ENCODE measurements at regions not wholly inside any gene's neighbourhood (a gene's known extent, or its start where the extent isn't known, plus 50 kb on each side); places are given as distances from the start of the nearest gene placed in this dataset.
"Not testable (repeated sequence)": the region's sequence is repeated elsewhere in the genome, so short reads cannot be mapped to it uniquely, and the experiment has no call there.

DNA sequence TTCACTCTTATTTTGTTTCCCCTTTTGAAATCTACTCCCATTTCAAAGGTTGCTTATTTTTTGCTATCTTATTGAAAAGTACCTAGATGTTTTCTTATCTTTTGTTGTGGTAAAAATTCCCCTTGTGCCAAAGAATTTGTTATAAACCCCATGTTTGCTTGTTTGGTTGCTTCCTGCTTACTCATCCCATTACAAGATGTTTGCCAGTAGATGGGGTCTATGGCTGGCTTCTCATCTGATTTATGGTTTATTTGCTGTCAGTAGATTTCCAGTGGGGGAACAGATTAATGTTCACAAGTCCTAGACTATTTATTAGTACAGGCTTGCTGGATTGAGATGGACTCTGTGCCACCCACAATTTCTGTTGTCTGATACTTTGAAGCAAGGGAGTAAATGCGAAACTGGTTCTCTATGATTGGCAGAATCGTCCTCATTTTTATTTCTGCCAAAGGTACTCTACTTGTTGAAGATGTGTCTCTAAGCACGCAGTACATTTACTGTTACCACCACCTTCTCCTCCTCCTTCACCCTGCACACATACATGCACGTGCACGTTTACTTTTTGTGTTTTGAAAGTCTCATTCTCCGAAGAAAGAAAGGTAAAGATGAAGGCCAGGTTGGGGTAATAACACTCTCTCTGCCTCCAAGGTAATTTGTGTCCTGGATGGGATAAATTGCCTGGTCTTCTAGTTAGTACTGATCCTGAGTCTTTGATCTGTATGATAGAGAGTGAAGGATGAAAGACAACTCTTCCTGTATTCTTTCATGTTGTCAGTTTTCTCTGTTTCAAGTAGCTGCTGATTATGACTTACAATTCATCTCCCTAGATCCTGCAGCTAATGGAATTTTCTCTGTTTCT, 117.2 kb upstream of the ATP2B1 start:
- DNase-seq (no peak), ATAC-seq (no peak)
- no peaks in the 10 kb centered on the region for H3K9me3 ChIP-seq (ENCODE audit: control insufficient read depth, low read length)
- 90% methylated on average over 6 of the region's 6 CpGs for WGBS
- no peaks in the 10 kb centered on the region for H3K4me1 ChIP-seq (ENCODE audit: control insufficient read depth, insufficient read depth, low read length)
- H3K27ac ChIP-seq (ENCODE audit: low read length): no peak overlapping the region
- no peak overlapping the region for H3K4me3 ChIP-seq (ENCODE audit: low read length)
- no peaks in the 10 kb centered on the region for H3K27me3 ChIP-seq (ENCODE audit: control insufficient read depth, insufficient read depth)
- intact Hi-C loops (cut with DNase I): no loop called here

DNA sequence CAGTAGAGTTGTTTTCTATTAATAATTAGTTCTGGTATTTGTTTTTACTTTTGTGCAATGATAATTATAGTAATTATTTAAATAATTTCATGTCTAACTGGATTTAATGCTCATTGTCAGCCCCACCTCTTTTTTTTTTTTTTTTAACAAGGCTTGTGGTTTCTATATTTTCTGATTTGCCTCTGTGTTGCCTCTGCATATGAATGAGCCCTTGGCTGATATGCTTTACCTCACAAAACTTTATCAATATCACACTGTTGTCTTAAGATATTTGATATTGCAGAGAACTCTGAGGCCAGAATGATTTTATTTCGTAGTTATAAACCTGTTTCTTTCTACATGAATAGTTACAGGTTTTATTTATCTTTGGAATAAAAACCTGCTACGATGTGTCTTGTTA, 116.2 kb upstream of the ATP2B1 start:
- no peak overlapping the region for H3K27ac ChIP-seq (ENCODE audit: low read length)
- no peak overlapping the region for H3K4me3 ChIP-seq (ENCODE audit: low read length)
- WGBS: 92% methylated on average over 2 of the region's 2 CpGs
- H3K9me3 ChIP-seq (ENCODE audit: control insufficient read depth, low read length): no peaks in the 10 kb centered on the region
- H3K4me1 ChIP-seq (ENCODE audit: control insufficient read depth, insufficient read depth, low read length): no peaks in the 10 kb centered on the region
- intact Hi-C loops (cut with DNase I): no loop called here
- ATAC-seq: no peak
- no peak for DNase-seq
- no peaks in the 10 kb centered on the region for H3K27me3 ChIP-seq (ENCODE audit: control insufficient read depth, insufficient read depth)

DNA sequence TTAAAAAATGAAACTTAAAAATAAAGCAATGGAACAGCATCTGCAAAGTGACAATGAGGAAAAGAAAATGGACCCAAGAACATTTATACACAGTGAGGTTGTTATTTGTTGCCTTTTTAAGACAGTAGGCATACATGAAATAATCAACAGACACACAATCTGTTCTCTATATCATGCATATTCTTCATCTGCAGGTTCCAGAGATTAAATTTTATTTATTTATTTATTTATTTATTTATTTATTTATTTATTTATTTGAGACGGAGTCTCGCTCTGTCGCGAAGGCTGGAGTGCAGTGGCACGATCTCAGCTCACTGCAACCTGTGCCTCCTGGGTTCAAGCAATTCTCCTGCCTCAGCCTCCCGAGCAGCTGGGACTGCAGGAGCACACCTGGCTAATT, 114.4 kb upstream of the ATP2B1 start:
- ATAC-seq; H3K4me3 ChIP-seq (ENCODE audit: low read length); intact Hi-C loops (cut with DNase I); DNase-seq; H3K9me3 ChIP-seq (ENCODE audit: control insufficient read depth, low read length); H3K4me1 ChIP-seq (ENCODE audit: control insufficient read depth, insufficient read depth, low read length); H3K27ac ChIP-seq (ENCODE audit: low read length); H3K27me3 ChIP-seq (ENCODE audit: control insufficient read depth, insufficient read depth): not testable (repeated sequence)
- 97% methylated on average over 6 of the region's 6 CpGs for WGBS

DNA sequence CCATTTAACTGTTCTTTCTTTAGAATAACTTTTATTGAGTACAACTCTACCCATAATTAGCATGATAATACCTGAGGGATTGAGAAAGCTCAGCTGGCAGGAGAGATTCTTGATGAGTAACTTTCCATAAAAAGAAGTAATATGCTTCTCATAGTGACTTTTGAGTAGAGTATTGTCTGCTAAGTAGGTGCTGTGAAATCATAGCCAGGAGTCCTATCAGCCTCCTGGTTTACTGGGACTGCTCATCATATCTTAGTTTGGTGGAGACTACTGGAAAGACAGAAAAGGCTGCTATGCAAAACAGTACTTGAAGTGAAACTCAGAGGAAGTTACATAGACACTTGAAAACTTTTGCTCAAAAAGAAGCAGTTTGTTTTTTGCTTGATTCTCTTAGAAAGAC, 113.3 kb upstream of the ATP2B1 start:
- intact Hi-C loops (cut with DNase I): no loop called here

DNA sequence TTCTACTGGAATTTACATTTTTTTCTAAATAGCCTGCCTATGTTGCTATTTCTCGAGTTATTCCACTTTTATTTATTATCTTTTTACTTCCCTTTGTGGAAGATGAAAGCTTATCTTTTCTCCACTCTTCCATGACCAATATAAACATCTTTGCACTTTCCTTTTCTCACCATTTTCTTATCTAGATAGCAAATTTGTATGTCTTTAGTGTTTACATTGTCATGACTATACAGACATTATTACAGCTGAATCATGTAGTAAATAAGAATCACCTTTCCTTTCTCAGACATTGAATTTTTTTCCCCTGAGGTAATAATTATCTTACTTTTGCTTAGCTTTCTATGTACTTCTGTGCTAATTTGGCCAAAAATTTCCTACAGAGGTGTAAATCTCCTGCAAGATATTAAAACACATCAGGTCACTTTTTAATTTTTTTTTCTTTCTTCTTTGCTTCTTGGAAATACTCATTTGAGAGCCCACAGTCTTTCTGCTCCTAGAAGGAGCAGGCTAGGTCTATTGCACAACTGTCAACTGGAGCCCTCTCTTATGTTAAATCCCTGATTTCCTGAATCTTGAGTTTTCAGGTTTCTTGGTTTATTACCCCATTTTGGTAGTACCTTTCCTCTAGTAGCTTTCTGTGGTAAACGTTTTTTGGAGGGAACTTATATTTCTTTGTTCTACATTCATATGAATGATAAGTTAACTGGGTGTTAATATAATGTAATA, 109.0 kb upstream of the ATP2B1 start:
- Histone ChIP-seq H3K4me1 (ENCODE audit: control insufficient read depth, insufficient read depth, low read length) (no peaks in the 10 kb centered on the region), H3K27ac (ENCODE audit: low read length) (no peak overlapping the region), H3K27me3 (ENCODE audit: control insufficient read depth, insufficient read depth) (no peaks in the 10 kb centered on the region), H3K9me3 (ENCODE audit: control insufficient read depth, low read length) (no peaks in the 10 kb centered on the region), H3K4me3 (ENCODE audit: low read length) (no peak overlapping the region)
- WGBS: 49% methylated on average over 2 of the region's 2 CpGs
- ATAC-seq (no peak), DNase-seq (no peak)
- intact Hi-C loops (cut with DNase I): no loop called here

More for the DNA sequence above, 113.3 kb upstream of the ATP2B1 start:
- ATAC-seq: no peak
- H3K4me3 ChIP-seq (ENCODE audit: low read length): no peak overlapping the region
- no peaks in the 10 kb centered on the region for H3K27me3 ChIP-seq (ENCODE audit: control insufficient read depth, insufficient read depth)
- no peaks in the 10 kb centered on the region for H3K9me3 ChIP-seq (ENCODE audit: control insufficient read depth, low read length)
- H3K4me1 ChIP-seq (ENCODE audit: control insufficient read depth, insufficient read depth, low read length): no peaks in the 10 kb centered on the region
- no peak for DNase-seq
- H3K27ac ChIP-seq (ENCODE audit: low read length): no peak overlapping the region

DNA sequence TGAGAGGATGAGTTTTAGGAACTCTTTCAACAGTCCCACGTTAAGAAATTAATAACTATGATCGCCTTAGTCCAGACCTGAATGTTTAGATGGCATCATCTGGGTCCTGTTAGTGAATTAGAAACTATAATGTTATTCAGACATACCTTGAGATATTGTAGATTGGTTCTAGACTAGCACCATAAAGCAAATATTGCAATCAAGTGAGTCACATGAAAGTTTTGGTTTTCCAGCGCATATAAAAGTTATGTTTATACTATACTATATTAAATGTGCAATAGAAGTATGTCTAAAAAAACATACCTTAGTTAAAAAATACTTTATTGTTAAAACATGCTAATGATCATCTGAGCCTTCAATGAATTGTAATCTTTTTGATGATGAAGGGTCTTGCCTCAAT, 106.6 kb upstream of the ATP2B1 start:
- H3K4me1 ChIP-seq (ENCODE audit: control insufficient read depth, insufficient read depth, low read length): no peaks in the 10 kb centered on the region
- intact Hi-C loops (cut with DNase I): no loop called here
- WGBS: 95% methylated on average over 3 of the region's 3 CpGs
- no peak overlapping the region for H3K4me3 ChIP-seq (ENCODE audit: low read length)
- H3K27ac ChIP-seq (ENCODE audit: low read length): no peak overlapping the region
- no peaks in the 10 kb centered on the region for H3K9me3 ChIP-seq (ENCODE audit: control insufficient read depth, low read length)
- DNase-seq: no peak
- no peak for ATAC-seq
- no peaks in the 10 kb centered on the region for H3K27me3 ChIP-seq (ENCODE audit: control insufficient read depth, insufficient read depth)

DNA sequence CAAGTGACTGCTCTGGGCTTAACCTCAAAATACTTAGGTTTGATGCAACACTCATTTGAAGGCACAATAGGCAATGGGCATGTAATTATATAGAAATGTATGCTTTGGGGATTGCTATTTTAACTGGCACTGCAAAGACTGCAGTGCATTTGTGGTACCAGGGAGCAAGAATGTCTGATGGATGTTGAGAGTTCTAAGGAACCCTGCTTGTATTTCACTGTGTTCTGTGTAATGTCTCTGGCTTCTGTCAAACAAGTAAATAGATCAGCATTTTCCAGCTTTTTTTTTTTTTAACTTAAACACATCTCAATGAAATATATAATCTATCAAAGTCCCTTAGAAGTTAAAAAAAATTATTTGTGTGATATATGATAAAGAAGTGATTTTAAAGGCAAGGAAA, 94.8 kb upstream of the ATP2B1 start:
- H3K27ac ChIP-seq (ENCODE audit: low read length): no peak overlapping the region
- H3K4me3 ChIP-seq (ENCODE audit: low read length): no peak overlapping the region
- H3K9me3 ChIP-seq (ENCODE audit: control insufficient read depth, low read length): no peaks in the 10 kb centered on the region
- no peaks in the 10 kb centered on the region for H3K27me3 ChIP-seq (ENCODE audit: control insufficient read depth, insufficient read depth)
- no peaks in the 10 kb centered on the region for H3K4me1 ChIP-seq (ENCODE audit: control insufficient read depth, insufficient read depth, low read length)
- ATAC-seq (no peak), DNase-seq (no peak)
- intact Hi-C loops (cut with DNase I): no loop called here

DNA sequence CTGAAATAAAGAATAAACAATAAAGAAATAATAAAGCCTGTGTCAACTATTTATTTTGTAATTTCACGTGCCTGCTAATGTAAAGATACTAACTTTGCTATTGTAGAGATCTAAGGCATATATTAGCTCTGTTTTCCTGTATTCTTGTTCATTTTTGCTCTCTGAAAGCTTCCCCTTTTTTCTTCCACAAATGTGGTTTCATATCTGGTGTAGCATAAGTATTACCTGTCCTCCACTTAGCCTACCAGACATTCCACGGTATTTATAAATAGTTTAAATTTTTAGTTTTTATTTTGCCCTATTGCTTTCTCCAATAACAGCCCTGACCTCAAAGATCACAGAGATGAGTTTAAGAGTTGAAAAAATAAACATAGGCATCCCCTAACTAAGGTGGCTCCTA, 92.6 kb upstream of the ATP2B1 start:
- no peaks in the 10 kb centered on the region for H3K4me1 ChIP-seq (ENCODE audit: control insufficient read depth, insufficient read depth, low read length)
- DNase-seq: no peak
- no peaks in the 10 kb centered on the region for H3K27me3 ChIP-seq (ENCODE audit: control insufficient read depth, insufficient read depth)
- no peak overlapping the region for H3K27ac ChIP-seq (ENCODE audit: low read length)
- H3K4me3 ChIP-seq (ENCODE audit: low read length): no peak overlapping the region
- 87% methylated on average over 2 of the region's 2 CpGs for WGBS
- no peak for ATAC-seq
- intact Hi-C loops (cut with DNase I): no loop called here
- no peaks in the 10 kb centered on the region for H3K9me3 ChIP-seq (ENCODE audit: control insufficient read depth, low read length)

DNA sequence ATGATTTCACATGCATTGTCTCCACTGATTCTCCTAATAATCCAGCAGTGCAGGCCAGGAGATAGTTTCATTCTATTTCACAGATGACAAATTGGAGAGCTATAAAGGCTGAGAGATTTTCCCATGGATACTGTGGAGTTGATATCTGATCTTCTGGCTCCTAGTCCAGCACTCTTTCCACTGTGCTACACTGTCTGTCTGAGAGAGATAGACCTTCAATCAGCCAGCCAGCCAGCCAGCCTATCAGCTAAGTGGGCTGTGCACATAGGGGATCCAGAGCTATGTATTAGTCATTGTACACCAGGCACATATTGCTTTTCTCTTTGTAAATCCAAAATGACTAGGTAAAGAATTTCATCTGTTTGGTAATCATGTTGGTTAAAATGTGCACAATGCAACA, 91.8 kb upstream of the ATP2B1 start:
- intact Hi-C loops (cut with DNase I): no loop called here
- Histone ChIP-seq H3K4me3 (ENCODE audit: low read length) (no peak overlapping the region), H3K27ac (ENCODE audit: low read length) (no peak overlapping the region), H3K9me3 (ENCODE audit: control insufficient read depth, low read length) (no peaks in the 10 kb centered on the region), H3K27me3 (ENCODE audit: control insufficient read depth, insufficient read depth) (no peaks in the 10 kb centered on the region), H3K4me1 (ENCODE audit: control insufficient read depth, insufficient read depth, low read length) (no peaks in the 10 kb centered on the region)
- DNase-seq (no peak), ATAC-seq (no peak)

DNA sequence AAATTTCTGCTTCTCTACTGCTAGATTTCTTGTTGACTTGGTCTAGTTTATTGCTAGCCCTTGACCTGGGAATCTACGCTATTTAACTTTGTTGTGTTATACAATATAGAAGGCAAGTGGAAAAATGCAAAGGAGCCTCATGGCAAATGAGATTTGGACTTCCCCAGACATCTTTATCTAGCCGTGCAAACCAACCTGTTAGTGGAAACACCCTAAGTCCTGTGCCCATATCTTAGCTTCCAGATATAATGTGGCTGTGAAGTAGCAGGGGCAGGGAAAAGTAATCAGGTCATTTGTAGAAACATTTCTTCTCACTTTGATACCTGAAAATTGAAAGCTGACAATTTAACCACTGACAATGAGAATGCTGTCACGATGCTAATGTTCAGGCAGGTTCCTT, 90.7 kb upstream of the ATP2B1 start:
- WGBS: 88% methylated on average over 3 of the region's 3 CpGs
- ATAC-seq: no peak

DNA sequence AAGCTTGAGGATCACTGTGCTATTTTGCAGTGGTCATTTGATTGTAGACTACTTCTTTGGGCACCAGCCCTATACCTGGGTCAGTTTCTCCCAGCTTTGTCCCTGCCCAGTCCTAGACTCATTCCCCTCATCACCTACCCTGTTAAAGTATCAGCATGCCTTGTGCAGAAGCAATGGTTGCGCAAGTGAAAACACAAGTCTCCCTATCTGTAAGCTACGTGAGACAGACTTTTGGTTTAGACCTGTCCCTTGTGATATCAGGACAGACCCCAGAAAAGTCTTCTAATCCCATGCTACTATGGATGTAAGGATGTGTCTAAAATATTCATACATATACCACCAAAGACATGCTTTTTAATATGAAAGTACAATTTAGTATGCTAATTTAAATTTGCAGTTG, 88.8 kb upstream of the ATP2B1 start:
- no peak for DNase-seq
- Histone ChIP-seq H3K4me3 (ENCODE audit: low read length) (no peak overlapping the region), H3K27ac (ENCODE audit: low read length) (no peak overlapping the region), H3K4me1 (ENCODE audit: control insufficient read depth, insufficient read depth, low read length) (no peaks in the 10 kb centered on the region), H3K9me3 (ENCODE audit: control insufficient read depth, low read length) (no peaks in the 10 kb centered on the region), H3K27me3 (ENCODE audit: control insufficient read depth, insufficient read depth) (no peaks in the 10 kb centered on the region)
- intact Hi-C loops (cut with DNase I): no loop called here
- WGBS: 94% methylated on average over 2 of the region's 2 CpGs
- no peak for ATAC-seq

More for the DNA sequence above, 90.7 kb upstream of the ATP2B1 start:
- Histone ChIP-seq H3K9me3 (ENCODE audit: control insufficient read depth, low read length) (no peaks in the 10 kb centered on the region), H3K27ac (ENCODE audit: low read length) (no peak overlapping the region), H3K4me3 (ENCODE audit: low read length) (no peak overlapping the region), H3K4me1 (ENCODE audit: control insufficient read depth, insufficient read depth, low read length) (no peaks in the 10 kb centered on the region), H3K27me3 (ENCODE audit: control insufficient read depth, insufficient read depth) (no peaks in the 10 kb centered on the region)
- DNase-seq: no peak
- intact Hi-C loops (cut with DNase I): no loop called here
